Type B pancreatic cell (in vitro differentiated cells): ENCODE measurements at regions not wholly inside any gene's neighbourhood (a gene's known extent, or its start where the extent isn't known, plus 50 kb on each side); places are given as distances from the start of the nearest gene placed in this dataset.

Experiments used
- DNase-seq: peaks from one replicate; pipeline ENCODE4 v3.0.0; 2021; ENCODE audit warnings: mixed read lengths; ENCODE audit not compliant: unreplicated experiment; ENCODE audit errors: extremely low spot score
- H3K27ac Mint-ChIP-seq: 2 replicates; pipeline ENCODE4 v1.8.0; 2021; ENCODE audit warnings: mild to moderate bottlenecking, mixed read lengths
- H3K27me3 Mint-ChIP-seq: 2 replicates; pipeline ENCODE4 v1.8.0; 2021; ENCODE audit warnings: mixed read lengths
- H3K36me3 Mint-ChIP-seq: 2 replicates; pipeline ENCODE4 v1.8.0; 2021; ENCODE audit warnings: mixed read lengths
- H3K4me1 Mint-ChIP-seq: one replicate; pipeline ENCODE4 v1.8.0; 2021; ENCODE audit warnings: mixed read lengths; ENCODE audit not compliant: unreplicated experiment
- H3K4me3 Mint-ChIP-seq: 2 replicates; pipeline ENCODE4 v1.8.0; 2021; ENCODE audit warnings: mild to moderate bottlenecking, mixed read lengths
- H3K9me3 Mint-ChIP-seq: 2 replicates; pipeline ENCODE4 v1.8.0; 2021; ENCODE audit warnings: mixed read lengths
- TF ChIP-seq, protein P1 (sequence below): fragments of 200-600 bp; sonication (generic); conservative IDR thresholded peaks from 2 replicates; pipeline ENCODE4 v1.5.0; 2021; ENCODE audit warnings: antibody characterized with exemption, mild to moderate bottlenecking

DNA sequence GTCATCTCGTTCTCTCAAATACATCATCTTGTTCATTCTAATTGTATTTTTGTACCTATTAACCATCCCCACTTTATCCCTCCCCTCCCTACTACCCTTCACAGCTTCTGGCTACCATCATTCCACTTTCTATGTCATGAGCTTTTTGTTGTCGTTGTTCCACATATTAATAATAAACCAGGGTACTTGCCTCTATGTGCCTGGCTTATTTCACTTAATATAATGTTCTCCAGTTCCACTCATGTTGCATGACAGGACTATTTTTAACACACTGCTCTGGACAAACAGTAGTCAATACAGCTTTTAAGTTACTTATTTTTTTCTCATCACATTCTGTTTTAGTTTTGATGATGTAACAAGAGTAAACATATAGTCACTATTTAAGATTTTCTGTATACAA lies 872.3 kb downstream of the SLITRK1 start:
- no peaks in the 10 kb centered on the region for H3K36me3 Mint-ChIP-seq
- H3K9me3 Mint-ChIP-seq = peaks cover 3% of the 10 kb centered on the region
- no peak overlapping the region for H3K4me3 Mint-ChIP-seq
- H3K27ac Mint-ChIP-seq = no peak overlapping the region
- H3K4me1 Mint-ChIP-seq = no peaks in the 10 kb centered on the region
- no peaks in the 10 kb centered on the region for H3K27me3 Mint-ChIP-seq
- TF ChIP-seq, protein P1, sequence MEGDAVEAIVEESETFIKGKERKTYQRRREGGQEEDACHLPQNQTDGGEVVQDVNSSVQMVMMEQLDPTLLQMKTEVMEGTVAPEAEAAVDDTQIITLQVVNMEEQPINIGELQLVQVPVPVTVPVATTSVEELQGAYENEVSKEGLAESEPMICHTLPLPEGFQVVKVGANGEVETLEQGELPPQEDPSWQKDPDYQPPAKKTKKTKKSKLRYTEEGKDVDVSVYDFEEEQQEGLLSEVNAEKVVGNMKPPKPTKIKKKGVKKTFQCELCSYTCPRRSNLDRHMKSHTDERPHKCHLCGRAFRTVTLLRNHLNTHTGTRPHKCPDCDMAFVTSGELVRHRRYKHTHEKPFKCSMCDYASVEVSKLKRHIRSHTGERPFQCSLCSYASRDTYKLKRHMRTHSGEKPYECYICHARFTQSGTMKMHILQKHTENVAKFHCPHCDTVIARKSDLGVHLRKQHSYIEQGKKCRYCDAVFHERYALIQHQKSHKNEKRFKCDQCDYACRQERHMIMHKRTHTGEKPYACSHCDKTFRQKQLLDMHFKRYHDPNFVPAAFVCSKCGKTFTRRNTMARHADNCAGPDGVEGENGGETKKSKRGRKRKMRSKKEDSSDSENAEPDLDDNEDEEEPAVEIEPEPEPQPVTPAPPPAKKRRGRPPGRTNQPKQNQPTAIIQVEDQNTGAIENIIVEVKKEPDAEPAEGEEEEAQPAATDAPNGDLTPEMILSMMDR = no peak
- no peak for DNase-seq

DNA sequence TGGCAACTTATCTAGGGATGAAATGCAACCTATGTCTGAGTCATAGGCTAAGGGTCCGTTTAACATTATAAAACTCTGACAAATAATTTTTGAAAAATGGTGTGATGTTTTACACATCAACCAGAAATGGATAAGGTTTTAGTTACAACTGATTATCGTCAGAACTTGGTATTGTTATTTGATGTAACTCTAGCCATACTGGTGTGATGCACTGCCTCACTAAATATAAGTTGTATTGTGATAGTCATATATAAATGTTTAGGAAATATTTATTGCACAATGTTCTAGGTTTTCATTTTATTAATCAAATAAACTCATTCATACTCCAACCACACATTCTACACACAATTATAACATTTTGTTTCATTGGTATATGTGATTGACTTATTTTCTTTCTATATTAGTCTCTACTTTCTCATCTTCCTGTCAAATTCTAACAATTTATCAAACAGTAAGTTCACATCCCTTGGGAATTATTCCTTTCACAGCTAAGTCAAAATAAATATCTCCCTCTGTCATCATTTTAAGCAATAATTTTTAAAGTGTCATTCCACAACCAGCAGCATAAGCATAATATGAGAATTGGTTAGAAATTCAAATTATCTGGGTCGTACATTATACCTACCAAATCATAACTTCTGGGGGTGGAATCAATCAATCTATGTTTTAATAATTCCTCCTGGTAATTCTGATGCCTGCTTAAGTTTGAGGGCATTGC lies 873.9 kb downstream of the SLITRK1 start:
- H3K27me3 Mint-ChIP-seq = no peaks in the 10 kb centered on the region
- H3K4me1 Mint-ChIP-seq = no peaks in the 10 kb centered on the region
- peaks cover 3% of the 10 kb centered on the region for H3K9me3 Mint-ChIP-seq
- H3K36me3 Mint-ChIP-seq = no peaks in the 10 kb centered on the region
- TF ChIP-seq, protein P1 = no peak
- DNase-seq = no peak
- H3K4me3 Mint-ChIP-seq = no peak overlapping the region
- no peak overlapping the region for H3K27ac Mint-ChIP-seq

DNA sequence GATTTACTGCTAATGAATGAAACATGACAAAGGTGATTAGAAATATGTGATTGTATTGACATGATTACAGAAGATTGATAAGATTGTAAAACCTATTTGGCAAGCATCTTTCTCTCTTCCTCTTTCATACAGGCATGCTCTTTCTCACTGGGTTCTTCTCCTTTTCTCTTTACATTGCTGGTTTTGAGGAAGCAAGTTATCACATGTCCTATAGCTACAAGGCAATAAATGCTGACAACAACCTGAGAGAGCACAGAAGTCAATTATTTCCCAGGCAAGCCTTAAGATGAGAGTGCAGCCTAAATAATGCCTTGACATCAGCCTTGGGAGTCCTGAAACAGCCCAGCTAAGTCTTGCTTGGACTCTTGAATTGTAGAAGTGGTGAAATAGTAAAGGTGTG lies 875.0 kb downstream of the SLITRK1 start:
- Mint-ChIP-seq H3K4me1 (no peaks in the 10 kb centered on the region), H3K36me3 (no peaks in the 10 kb centered on the region), H3K4me3 (no peak overlapping the region), H3K9me3 (peaks cover 3% of the 10 kb centered on the region), H3K27me3 (no peaks in the 10 kb centered on the region), H3K27ac (no peak overlapping the region)
- DNase-seq = no peak
- TF ChIP-seq, protein P1 = no peak

DNA sequence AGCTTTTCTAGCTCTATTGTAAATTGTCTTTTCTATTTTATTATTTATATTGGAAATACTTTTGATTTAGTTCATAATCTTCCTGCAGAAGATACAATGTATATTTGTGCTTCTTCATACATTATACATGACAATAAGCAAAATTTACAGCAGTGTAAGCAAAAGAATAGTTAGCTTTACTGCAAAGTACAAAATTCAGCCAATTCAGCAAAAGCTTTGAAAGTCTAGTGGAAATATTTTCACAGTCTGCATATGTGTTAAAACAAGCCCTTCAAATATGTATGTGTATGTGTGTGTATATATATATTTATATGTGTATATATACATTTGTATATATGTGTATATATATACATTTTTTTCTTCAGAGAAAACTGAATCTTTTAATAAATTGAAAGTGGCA lies 879.1 kb downstream of the SLITRK1 start:
- Mint-ChIP-seq H3K4me1 (no peaks in the 10 kb centered on the region), H3K27ac (no peak overlapping the region), H3K9me3 (peaks cover 8% of the 10 kb centered on the region), H3K4me3 (no peak overlapping the region), H3K27me3 (no peaks in the 10 kb centered on the region), H3K36me3 (no peaks in the 10 kb centered on the region)
- DNase-seq = no peak
- TF ChIP-seq, protein P1 = no peak

DNA sequence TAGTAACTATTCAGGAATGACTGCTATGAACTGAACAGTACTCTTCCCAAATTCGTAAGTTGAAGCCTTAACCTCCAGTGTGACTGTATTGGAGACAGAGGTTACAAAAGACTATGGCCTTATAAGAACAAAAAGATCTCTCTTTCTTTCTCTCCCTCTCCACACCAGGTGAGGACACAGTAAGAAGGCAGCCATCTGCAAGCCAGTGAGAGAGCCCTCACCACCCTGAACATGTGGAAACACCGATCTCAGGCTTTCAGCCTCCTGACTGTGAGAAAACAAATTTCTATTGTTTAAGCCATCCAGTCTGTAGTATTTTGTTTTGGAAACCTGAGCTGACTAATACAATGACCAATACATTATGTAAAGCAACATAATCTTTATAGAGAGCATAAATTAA lies 888.9 kb downstream of the SLITRK1 start:
- Mint-ChIP-seq H3K4me1 (no peaks in the 10 kb centered on the region), H3K4me3 (no peak overlapping the region), H3K9me3 (no peaks in the 10 kb centered on the region), H3K36me3 (no peaks in the 10 kb centered on the region), H3K27ac (no peak overlapping the region), H3K27me3 (no peaks in the 10 kb centered on the region)
- no peak for DNase-seq
- TF ChIP-seq, protein P1 = no peak
